Keratinocyte (primary cell): ENCODE measurements at regions not wholly inside any gene's neighbourhood (a gene's known extent, or its start where the extent isn't known, plus 50 kb on each side); places are given as distances from the start of the nearest gene placed in this dataset.

Experiments
- EZH2 ChIP-seq: IDR thresholded peaks from one replicate; pipeline ENCODE4 v1.6.1; 2012; ENCODE audit warnings: inconsistent platforms, mild to moderate bottlenecking, low read length, moderate library complexity
- TF ChIP-seq, protein P1 (sequence below), 3 experiments: IDR thresholded peaks in 1 of 3; conservative IDR thresholded peaks in 1 of 3; optimal IDR thresholded peaks in 1 of 3; 2 replicates in 2 of 3; 3 replicates in 1 of 3; pipeline versions ENCODE3 to v1.5.1; 2011; ENCODE audit warnings: low read length in 3 of 3, mild to moderate bottlenecking in 3 of 3, moderate library complexity in 2 of 3, control low read depth in 1 of 3, inconsistent platforms in 1 of 3; ENCODE audit not compliant: insufficient read depth in 2 of 3; ENCODE audit errors: extremely low read depth in 1 of 3

- TF ChIP-seq, protein P1, sequence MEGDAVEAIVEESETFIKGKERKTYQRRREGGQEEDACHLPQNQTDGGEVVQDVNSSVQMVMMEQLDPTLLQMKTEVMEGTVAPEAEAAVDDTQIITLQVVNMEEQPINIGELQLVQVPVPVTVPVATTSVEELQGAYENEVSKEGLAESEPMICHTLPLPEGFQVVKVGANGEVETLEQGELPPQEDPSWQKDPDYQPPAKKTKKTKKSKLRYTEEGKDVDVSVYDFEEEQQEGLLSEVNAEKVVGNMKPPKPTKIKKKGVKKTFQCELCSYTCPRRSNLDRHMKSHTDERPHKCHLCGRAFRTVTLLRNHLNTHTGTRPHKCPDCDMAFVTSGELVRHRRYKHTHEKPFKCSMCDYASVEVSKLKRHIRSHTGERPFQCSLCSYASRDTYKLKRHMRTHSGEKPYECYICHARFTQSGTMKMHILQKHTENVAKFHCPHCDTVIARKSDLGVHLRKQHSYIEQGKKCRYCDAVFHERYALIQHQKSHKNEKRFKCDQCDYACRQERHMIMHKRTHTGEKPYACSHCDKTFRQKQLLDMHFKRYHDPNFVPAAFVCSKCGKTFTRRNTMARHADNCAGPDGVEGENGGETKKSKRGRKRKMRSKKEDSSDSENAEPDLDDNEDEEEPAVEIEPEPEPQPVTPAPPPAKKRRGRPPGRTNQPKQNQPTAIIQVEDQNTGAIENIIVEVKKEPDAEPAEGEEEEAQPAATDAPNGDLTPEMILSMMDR (optimal IDR thresholded peaks at IDR 0.05 in 1 of 3, IDR thresholded peaks at IDR 0.05 in 1 of 3, conservative IDR thresholded peaks at IDR 0.05 in 1 of 3; ENCODE audit: extremely low read depth in 1 of 3, insufficient read depth in 2 of 3, low read length in 3 of 3) = no peak
- TF ChIP-seq EZH2 = no peak
Observed at GRCh38 chr5:109929911-109930310, 240.2 kb downstream of the MAN2A1 start.
